K562 (cell line): ENCODE measurements at regions not wholly inside any gene's neighbourhood (a gene's known extent, or its start where the extent isn't known, plus 50 kb on each side); places are given as distances from the start of the nearest gene placed in this dataset.

ENCODE experiments used
- ATAC-seq: fragments of 200-7000 bp; cut with Tn5 transposase; 3 replicates; pipeline ENCODE4 v1.9.1; 2020; ENCODE audit warnings: moderate library complexity
- BruUV-seq: library from RNA; stranded (reverse); fragments of 400-500 nt; replicated peaks from 2 replicates; lab custom pipeline; 2021; lab: Mats Ljungman, UMichigan
- CTCF ChIA-PET: fragments of 300-600 bp; formaldehyde crosslinking; extraction: SDS; loops from one replicate; lab custom pipeline; 2021; ENCODE audit warnings: low intra/inter-chr PET ratio; lab: Yijun Ruan, JAX
- POLR2A ChIA-PET: fragments of 300-600, 350-650 bp; sonication (Branson Sonifier 250); formaldehyde crosslinking; extraction: SDS; loops from one replicate; lab custom pipeline; 2021; ENCODE audit warnings: antibody characterized with exemption, inconsistent platforms; lab: Yijun Ruan, JAX
- DNase-seq, 4 experiments: peaks; one replicate each; pipeline versions ENCODE4 v3.0.0 to v3.0.0-alpha.2; 2011 to 2018; ENCODE audit warnings: low spot score in 3 of 4, mixed read lengths in 3 of 4; ENCODE audit errors: extremely low read depth in 1 of 4
- FAIRE-seq: peaks from 2 replicates; lab custom pipeline; 2011; peaks lifted over from hg19 to GRCh38; lab: Jason Lieb, UNC
- H2AFZ ChIP-seq: 2 replicates; pipeline ENCODE4 v1.6.0; 2011; ENCODE audit warnings: low read depth, low read length, control low read depth, inconsistent platforms
- H3K27ac ChIP-seq: fragments of 200-600 bp; 3 replicates; pipeline ENCODE4 v1.8.0; 2011; ENCODE audit warnings: low read depth, mild to moderate bottlenecking, control low read depth, inconsistent platforms, low read length, moderate library complexity, mixed read lengths; ENCODE audit errors: extremely low read depth
- H3K27me3 ChIP-seq, 2 experiments: fragments of 300-600 bp in 1 of 2; 2 replicates in 1 of 2; 3 replicates in 1 of 2; pipeline versions ENCODE4 v1.6.0 to v1.8.0; 2011; ENCODE audit warnings: inconsistent platforms in 2 of 2, low read length in 2 of 2, mild to moderate bottlenecking in 1 of 2, mixed read lengths in 1 of 2, moderate library complexity in 1 of 2; ENCODE audit not compliant: control insufficient read depth in 2 of 2, insufficient read depth in 2 of 2
- H3K36me3 ChIP-seq: fragments of 300-600 bp; 3 replicates; pipeline ENCODE4 v1.8.0; 2011; ENCODE audit warnings: mild to moderate bottlenecking, low read length, inconsistent platforms; ENCODE audit not compliant: control insufficient read depth, insufficient read depth
- H3K4me1 ChIP-seq, 2 experiments: fragments of 200-600 bp in 1 of 2; replicated peaks in 1 of 2; 2 replicates in 1 of 2; 3 replicates in 1 of 2; pipeline versions ENCODE4 v1.5.1 to v1.8.0; 2011; ENCODE audit warnings: inconsistent platforms in 2 of 2, low read length in 2 of 2, mild to moderate bottlenecking in 1 of 2, mixed read lengths in 1 of 2, moderate library complexity in 1 of 2; ENCODE audit not compliant: control insufficient read depth in 2 of 2, insufficient read depth in 2 of 2
- H3K4me2 ChIP-seq: 2 replicates; pipeline ENCODE4 v1.6.1; 2011; ENCODE audit warnings: low read length, control low read depth, inconsistent platforms, mixed read lengths; ENCODE audit not compliant: insufficient read depth
- H3K4me3 ChIP-seq: fragments of 200-600 bp; sonication (generic), shearing (Covaris generic); 2 replicates; pipeline ENCODE4 v1.5.1; 2016; ENCODE audit warnings: control low read depth, inconsistent platforms
- H3K79me2 ChIP-seq: fragments of 200-600 bp; 3 replicates; pipeline ENCODE4 v1.8.0; 2011; ENCODE audit warnings: low read length, inconsistent platforms; ENCODE audit not compliant: control insufficient read depth, insufficient read depth
- H3K9ac ChIP-seq, 2 experiments: 2 replicates each; pipeline versions ENCODE4 v1.6.0 to v1.6.1; 2011; ENCODE audit warnings: low read depth in 2 of 2, low read length in 2 of 2, control low read depth in 1 of 2, inconsistent platforms in 1 of 2, mild to moderate bottlenecking in 1 of 2, mixed read lengths in 1 of 2; ENCODE audit not compliant: insufficient read depth in 1 of 2
- H3K9me1 ChIP-seq: one replicate; pipeline ENCODE4 v1.6.0; 2011; ENCODE audit warnings: inconsistent platforms, mild to moderate bottlenecking, low read length, moderate library complexity; ENCODE audit not compliant: control insufficient read depth, insufficient read depth
- H3K9me3 ChIP-seq: replicated peaks from 2 replicates; pipeline ENCODE4 v1.5.1; 2011; ENCODE audit warnings: low read depth, low read length, inconsistent platforms; ENCODE audit not compliant: control insufficient read depth, insufficient read depth
- H4K20me1 ChIP-seq: replicated peaks from 2 replicates; pipeline ENCODE4 v1.6.1; 2011; ENCODE audit warnings: low read length, inconsistent platforms, mixed read lengths; ENCODE audit not compliant: control insufficient read depth, insufficient read depth
- CHD1 ChIP-seq: fragments of 200-600 bp; sonication (generic); IDR thresholded peaks from one replicate; pipeline ENCODE4 v1.6.1; 2012; ENCODE audit warnings: mild to moderate bottlenecking, moderate library complexity, low read length, inconsistent platforms
- CHD2 ChIP-seq: IDR thresholded peaks from 2 replicates; pipeline ENCODE4 v1.6.1; 2011; ENCODE audit warnings: low read depth, low read length
- FOXM1 ChIP-seq, 2 experiments: fragments of 450-650 bp in 1 of 2; sonication (generic) in 1 of 2; formaldehyde crosslinking in 1 of 2; IDR thresholded peaks; 2 replicates each; pipeline versions ENCODE4 v1.6.1 to v1.9.0; 2017 to 2022; ENCODE audit warnings: low read depth in 2 of 2, mild to moderate bottlenecking in 2 of 2, missing genetic modification reagents in 1 of 2, moderate library complexity in 1 of 2
- MGA ChIP-seq: fragments of 450-650 bp; IDR thresholded peaks from 2 replicates; pipeline ENCODE4 v1.6.1; 2016; ENCODE audit warnings: mild to moderate bottlenecking, moderate library complexity
- POLR2G ChIP-seq: fragments of 200-400 bp; formaldehyde crosslinking; IDR thresholded peaks from 2 replicates; pipeline ENCODE4 v1.6.1; 2017; ENCODE audit warnings: low read depth, mild to moderate bottlenecking, antibody characterized with exemption, low read length, moderate library complexity
- RAD21 ChIP-seq, 2 experiments: fragments of 250-450 bp in 1 of 2; fragments of 450-650 bp in 1 of 2; sonication (Bioruptor Pico) in 1 of 2; formaldehyde crosslinking in 1 of 2; IDR thresholded peaks in 1 of 2; conservative IDR thresholded peaks in 1 of 2; 2 replicates each; pipeline versions ENCODE4 v1.4.0 to v1.8.0; 2020 to 2022; ENCODE audit warnings: mild to moderate bottlenecking in 2 of 2, moderate library complexity in 1 of 2
- SMAD2 ChIP-seq: fragments of 150-350 bp; IDR thresholded peaks from 2 replicates; pipeline ENCODE4 v1.6.1; 2014; ENCODE audit warnings: low read depth, mild to moderate bottlenecking, low read length
- SP1 ChIP-seq: sonication (generic); formaldehyde crosslinking; IDR thresholded peaks from 2 replicates; pipeline ENCODE4 v1.8.1; 2022; ENCODE audit warnings: mild to moderate bottlenecking, missing genetic modification reagents
- SRSF3 ChIP-seq: fragments of 200-400 bp; formaldehyde crosslinking; IDR thresholded peaks from 2 replicates; pipeline ENCODE4 v1.6.1; 2016; ENCODE audit warnings: mild to moderate bottlenecking, low read length, moderate library complexity; ENCODE audit not compliant: insufficient read depth
- XRCC3 ChIP-seq: fragments of 450-650 bp; IDR thresholded peaks from 2 replicates; pipeline ENCODE4 v1.6.1; 2017; ENCODE audit warnings: mild to moderate bottlenecking, moderate library complexity
- ZNF124 ChIP-seq: sonication (generic); formaldehyde crosslinking; IDR thresholded peaks from 2 replicates; pipeline ENCODE4 v1.8.1; 2022; ENCODE audit warnings: missing genetic modification reagents
- ZNF133 ChIP-seq: fragments of 250-450 bp; sonication (Bioruptor Pico); IDR thresholded peaks from 2 replicates; pipeline ENCODE4 v1.4.0; 2020; ENCODE audit warnings: mild to moderate bottlenecking
- WGBS: fragments of 100-300 bp; shearing (Covaris generic); methylation state at CpG from one replicate; pipeline ENCODE4 v1.1.6; 2016; ENCODE audit warnings: low coverage, mixed read lengths; ENCODE audit not compliant: insufficient coverage; ENCODE audit errors: missing lambda C conversion rate; 5-methylcytosine and 5-hydroxymethylcytosine counted together
- in situ Hi-C: fragments of 300-500 bp; cut with MboI; formaldehyde crosslinking; loops from 4 replicates; pipeline ENCODE4 v1.15.0; 2018; ENCODE audit warnings: inconsistent platforms, mixed read lengths
- intact Hi-C: fragments of 100-400 bp; cut with micrococcal nuclease; formaldehyde crosslinking; loops from 2 replicates; pipeline ENCODE4 v1.14.2; 2022

- TF ChIP-seq SP1 (CRISPR knock-in tag) (no peak), RAD21 (CRISPR knock-in tag; conservative IDR thresholded peaks at IDR 0.05 in 1 of 2, IDR thresholded peaks at IDR 0.05 in 1 of 2) (no peak), CHD1 (no peak), POLR2G (no peak), XRCC3 (no peak), ZNF124 (CRISPR knock-in tag) (no peak), ZNF133 (CRISPR knock-in tag) (no peak), CHD2 (no peak)
Measured at GRCh38 chr6:12596731-12597130, 119.8 kb upstream of the PHACTR1 start (continued).

- WGBS = 4% methylated on average over 2 of the region's 2 CpGs
- H3K4me1 ChIP-seq = no peaks in the 10 kb centered on the region
- intact Hi-C loops = no loop called here
- H3K79me2 ChIP-seq = no peaks in the 10 kb centered on the region
- H2AFZ ChIP-seq = no peak overlapping the region
- no peaks in the 10 kb centered on the region for H3K9me3 ChIP-seq
- no TSS peak for BruUV-seq
- FAIRE-seq (no peak), ATAC-seq (no peak), DNase-seq (no peak)
- H3K27me3 ChIP-seq = no peaks in the 10 kb centered on the region
- H3K4me2 ChIP-seq = no peak overlapping the region
- no peak overlapping the region for H3K9ac ChIP-seq
- ChIA-PET POLR2A (interaction anchor here (0.7 kb wide), 1 partner anchor 8 kb away, joined by 3 read pairs; no protein-coding TSS in a partner anchor), CTCF (no interaction called here)
- no peaks in the 10 kb centered on the region for H3K36me3 ChIP-seq
- H3K27ac ChIP-seq = no peak overlapping the region
- no peak overlapping the region for H3K4me3 ChIP-seq
- in situ Hi-C loops = no loop called here
- H4K20me1 ChIP-seq = no peaks in the 10 kb centered on the region
- peaks cover 3% of the 10 kb centered on the region for H3K9me1 ChIP-seq
- TF ChIP-seq FOXM1 (IDR thresholded peaks at IDR 0.05; ENCODE audit: low read depth) (no peak), FOXM1 (CRISPR knock-in tag; IDR thresholded peaks at IDR 0.05; ENCODE audit: low read depth) (no peak), SMAD2 (no peak), SRSF3 (no peak), MGA (no peak)
Measured at GRCh38 chr6:12598919-12599318, 117.6 kb upstream of the PHACTR1 start.
